IMR-90 (cell line): ENCODE measurements at regions not wholly inside any gene's neighbourhood (a gene's known extent, or its start where the extent isn't known, plus 50 kb on each side); places are given as distances from the start of the nearest gene placed in this dataset.

Source experiments
- ATAC-seq: fragments of 200-7000 bp; cut with Tn5 transposase; 2 replicates; pipeline ENCODE4 v1.9.1; 2020; ENCODE audit warnings: low read depth, mild to moderate bottlenecking, moderate library complexity
- BruUV-seq: library from RNA; stranded (reverse); fragments of 400-500 nt; replicated peaks from 2 replicates; lab custom pipeline; 2021; lab: Mats Ljungman, UMichigan
- CTCF ChIA-PET: fragments of 300-600 bp; formaldehyde crosslinking; extraction: SDS; loops from one replicate; lab custom pipeline; 2021; ENCODE audit warnings: antibody characterized with exemption; lab: Yijun Ruan, JAX
- POLR2A ChIA-PET: fragments of 300-600 bp; sonication (Branson Sonifier 250); formaldehyde crosslinking; loops from one replicate; lab custom pipeline; 2022; ENCODE audit warnings: antibody characterized with exemption; ENCODE audit not compliant: unreplicated experiment; lab: Charles Lee
- DNase-seq: peaks from one replicate; pipeline ENCODE4 v3.0.0; 2013
- H2AFZ ChIP-seq: replicated peaks from 2 replicates; pipeline ENCODE3; 2013; ENCODE audit warnings: low read length, mild to moderate bottlenecking; ENCODE audit not compliant: poor library complexity
- H2AK5ac ChIP-seq: 2 replicates; pipeline ENCODE4 v1.6.1; 2013; ENCODE audit warnings: low read depth, low read length, inconsistent platforms
- H2AK9ac ChIP-seq: replicated peaks from 2 replicates; pipeline ENCODE3; 2013; ENCODE audit warnings: mild to moderate bottlenecking, low read depth, low read length, moderate library complexity; ENCODE audit not compliant: poor library complexity
- H2BK120ac ChIP-seq: 2 replicates; pipeline ENCODE4 v1.6.1; 2013; ENCODE audit warnings: low read depth, low read length, inconsistent platforms
- H2BK15ac ChIP-seq: 3 replicates; pipeline ENCODE4 v1.6.1; 2013; ENCODE audit warnings: low read depth, low read length, inconsistent platforms
- H2BK20ac ChIP-seq: 2 replicates; pipeline ENCODE4 v1.6.1; 2013; ENCODE audit warnings: low read depth, mild to moderate bottlenecking, inconsistent platforms, low read length, moderate library complexity
- H2BK5ac ChIP-seq: 2 replicates; pipeline ENCODE4 v1.6.1; 2013; ENCODE audit warnings: mild to moderate bottlenecking, low read depth, low read length, inconsistent platforms; ENCODE audit not compliant: poor library complexity, severe bottlenecking
- H3K14ac ChIP-seq: replicated peaks from 2 replicates; pipeline ENCODE4 v1.6.1; 2013; ENCODE audit warnings: low read depth, low read length, inconsistent platforms
- H3K18ac ChIP-seq: 2 replicates; pipeline ENCODE4 v1.6.1; 2013; ENCODE audit warnings: low read depth, low read length, control low read depth
- H3K23ac ChIP-seq: 2 replicates; pipeline ENCODE4 v1.6.1; 2013; ENCODE audit warnings: low read depth, low read length, inconsistent platforms
- H3K27ac ChIP-seq: 2 replicates; pipeline ENCODE4 v1.5.1; 2013; ENCODE audit warnings: mild to moderate bottlenecking, control low read depth, low read length; ENCODE audit not compliant: insufficient read depth
- H3K27me3 ChIP-seq: 2 replicates; pipeline ENCODE4 v1.6.1; 2013; ENCODE audit warnings: low read length; ENCODE audit not compliant: control insufficient read depth, insufficient read depth
- H3K36me3 ChIP-seq: 2 replicates; pipeline ENCODE4 v1.6.1; 2013; ENCODE audit warnings: low read length, mixed read lengths; ENCODE audit not compliant: control insufficient read depth, insufficient read depth
- H3K4ac ChIP-seq: 2 replicates; pipeline ENCODE4 v1.6.1; 2013; ENCODE audit warnings: low read depth, low read length, inconsistent platforms
- H3K4me1 ChIP-seq: 2 replicates; pipeline ENCODE4 v1.6.1; 2013; ENCODE audit warnings: low read length, mixed read lengths; ENCODE audit not compliant: control insufficient read depth, insufficient read depth
- H3K4me2 ChIP-seq: 2 replicates; pipeline ENCODE4 v1.6.1; 2013; ENCODE audit warnings: low read depth, mild to moderate bottlenecking, control low read depth, low read length, moderate library complexity
- H3K4me3 ChIP-seq: 2 replicates; pipeline ENCODE4 v1.5.1; 2013; ENCODE audit warnings: low read depth, mild to moderate bottlenecking, control low read depth, low read length, moderate library complexity; ENCODE audit not compliant: insufficient read depth
- H3K56ac ChIP-seq: 2 replicates; pipeline ENCODE4 v1.6.1; 2013; ENCODE audit warnings: low read length, inconsistent platforms; ENCODE audit not compliant: insufficient read depth; ENCODE audit errors: extremely low read depth
- H3K79me1 ChIP-seq, 2 experiments: 2 replicates each; pipeline ENCODE4 v1.6.1; 2013; ENCODE audit warnings: low read length in 2 of 2, inconsistent platforms in 1 of 2, low read depth in 1 of 2
- H3K9ac ChIP-seq: 2 replicates; pipeline ENCODE4 v1.6.1; 2013; ENCODE audit warnings: low read depth, low read length, control low read depth
- H3K9me1 ChIP-seq: 2 replicates; pipeline ENCODE4 v1.6.1; 2013; ENCODE audit warnings: low read length, inconsistent platforms; ENCODE audit not compliant: insufficient read depth
- H3K9me3 ChIP-seq: 2 replicates; pipeline ENCODE4 v1.6.1; 2013; ENCODE audit warnings: low read length; ENCODE audit not compliant: control insufficient read depth, insufficient read depth
- H4K20me1 ChIP-seq: 2 replicates; pipeline ENCODE4 v1.6.1; 2013; ENCODE audit warnings: low read length, inconsistent platforms; ENCODE audit not compliant: insufficient read depth
- H4K5ac ChIP-seq: 2 replicates; pipeline ENCODE4 v1.6.1; 2013; ENCODE audit warnings: mild to moderate bottlenecking, low read depth, low read length, control low read depth
- H4K8ac ChIP-seq, 2 experiments: 2 replicates each; pipeline ENCODE4 v1.6.1; 2013; ENCODE audit warnings: low read depth in 2 of 2, low read length in 2 of 2, control low read depth in 1 of 2, inconsistent platforms in 1 of 2
- H4K91ac ChIP-seq: 2 replicates; pipeline ENCODE4 v1.6.1; 2013; ENCODE audit warnings: low read depth, low read length, inconsistent platforms; ENCODE audit not compliant: insufficient read depth
- BHLHE40 ChIP-seq: fragments of 150-350 bp; IDR thresholded peaks from 2 replicates; pipeline ENCODE4 v1.6.1; 2016; ENCODE audit warnings: mild to moderate bottlenecking, low read depth, low read length
- CEBPB ChIP-seq: IDR thresholded peaks from 2 replicates; pipeline ENCODE4 v1.6.1; 2012; ENCODE audit warnings: low read depth, low read length, improper control_type of control experiment
- CHD1 ChIP-seq: IDR thresholded peaks from 2 replicates; pipeline ENCODE4 v1.6.1; 2012; ENCODE audit warnings: low read depth, low read length, improper control_type of control experiment
- FOS ChIP-seq: fragments of 150-350 bp; IDR thresholded peaks from 2 replicates; pipeline ENCODE4 v1.6.1; 2016; ENCODE audit warnings: low read depth, low read length
- MAFK ChIP-seq: IDR thresholded peaks from 2 replicates; pipeline ENCODE4 v1.6.1; 2012; ENCODE audit warnings: low read depth, low read length, improper control_type of control experiment
- MAZ ChIP-seq: IDR thresholded peaks from 2 replicates; pipeline ENCODE4 v1.6.1; 2012; ENCODE audit warnings: low read depth, mild to moderate bottlenecking, low read length, improper control_type of control experiment, moderate library complexity, borderline replicate concordance
- NFE2L2 ChIP-seq: fragments of 150-350 bp; IDR thresholded peaks from 2 replicates; pipeline ENCODE4 v1.6.1; 2016; ENCODE audit warnings: low read depth, mild to moderate bottlenecking, low read length
- RCOR1 ChIP-seq: IDR thresholded peaks from 2 replicates; pipeline ENCODE4 v1.6.1; 2012; ENCODE audit warnings: mild to moderate bottlenecking, low read length, improper control_type of control experiment; ENCODE audit not compliant: insufficient replicate concordance
- RFX5 ChIP-seq: IDR thresholded peaks from 2 replicates; pipeline ENCODE4 v1.8.0; 2012; ENCODE audit warnings: low read depth, mild to moderate bottlenecking, low read length, moderate library complexity
- WGBS, 2 experiments: methylation state at CpG; one replicate each; pipeline versions ENCODE4 v1.1.5 to v1.1.7; 2013; ENCODE audit warnings: missing lambda C conversion rate in 2 of 2; ENCODE audit not compliant: insufficient read length in 1 of 2; ENCODE audit errors: extremely low coverage in 2 of 2; 5-methylcytosine and 5-hydroxymethylcytosine counted together
- dilution Hi-C: fragments of 300-500 bp; cut with HindIII; formaldehyde crosslinking; loops from one replicate; pipeline ENCODE4 v1.14.3; 2018; ENCODE audit warnings: low sequenced_read_pairs; ENCODE audit not compliant: unreplicated experiment
- in situ Hi-C: fragments of 300-500 bp; cut with MboI; formaldehyde crosslinking; loops from 3 replicates; pipeline ENCODE4 v1.14.3; 2019; ENCODE audit warnings: low sequenced_read_pairs, inconsistent platforms, mixed read lengths
- intact Hi-C: fragments of 100-400 bp; cut with micrococcal nuclease; formaldehyde crosslinking; loops from 2 replicates; pipeline ENCODE4 v1.10.0; 2022
- TF ChIP-seq, protein P1 (sequence below): conservative IDR thresholded peaks from 2 replicates; pipeline ENCODE4 v1.5.1; 2012; ENCODE audit warnings: mild to moderate bottlenecking, low read depth, low read length, improper control_type of control experiment
- TF ChIP-seq, protein P2 (sequence below): fragments of 150-350 bp; IDR thresholded peaks from 2 replicates; pipeline ENCODE4 v1.6.1; 2016; ENCODE audit warnings: low read depth, mild to moderate bottlenecking, low read length, moderate library complexity, borderline replicate concordance

DNA sequence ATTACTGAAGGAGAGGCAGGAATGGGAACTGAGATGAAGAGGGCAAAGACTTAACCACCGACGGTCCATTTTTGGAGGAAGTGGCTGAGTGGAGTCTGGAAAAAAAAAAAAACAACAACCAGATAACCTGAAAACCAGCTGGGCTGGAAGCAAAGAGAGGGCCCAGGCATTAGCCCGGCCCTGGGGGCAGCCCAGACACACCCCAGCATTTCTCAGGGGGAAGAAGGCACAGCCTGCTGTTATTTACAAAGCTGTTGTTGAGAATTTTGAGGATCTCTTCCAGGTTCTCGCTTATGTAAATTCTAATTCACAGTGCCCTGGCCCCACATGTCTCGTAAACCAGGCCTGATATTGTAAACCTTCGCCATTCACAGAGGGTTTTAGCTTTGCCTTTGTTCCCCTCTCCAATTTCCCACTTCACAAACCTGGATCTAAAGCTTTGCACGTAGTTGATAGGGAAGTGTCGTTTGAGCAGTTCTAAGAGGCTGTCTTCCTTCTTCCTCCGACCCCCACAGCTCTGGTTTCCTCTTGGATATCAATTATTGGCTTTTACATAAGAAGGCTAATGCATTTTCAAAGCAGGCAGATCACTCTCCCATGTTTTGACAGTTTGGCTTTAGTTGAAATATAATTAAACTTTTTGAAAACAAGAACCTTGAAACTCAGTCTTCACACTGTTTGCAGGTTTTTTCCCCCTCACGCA, 161.8 kb upstream of the IRF2BP2 start:
- peaks cover 3% of the 10 kb centered on the region; the same call in 1 of the 2 replicates for H3K27me3 ChIP-seq
- H3K18ac ChIP-seq: peak overlapping the region; percentile 69
- H3K9me1 ChIP-seq: no peaks in the 10 kb centered on the region
- peak overlapping the region; percentile 84; the same call in 2 of the 3 replicates for H2BK15ac ChIP-seq
- H4K5ac ChIP-seq: peak overlapping the region; percentile 53; the same call in 1 of the 2 replicates
- peak overlapping the region; percentile 87 for H2BK120ac ChIP-seq
- H2BK20ac ChIP-seq: peak overlapping the region; percentile 90
- H2AFZ ChIP-seq: no peak overlapping the region
- peak overlapping the region; percentile 91 for H4K91ac ChIP-seq
- no peak overlapping the region for H3K4me3 ChIP-seq
- H4K8ac ChIP-seq: peak overlapping the region; percentile 54 to 71; a peak in 3 of 4 replicates
- H3K4me2 ChIP-seq: no peak overlapping the region; the same call in 1 of the 2 replicates
- intact Hi-C loops (loop anchor here (1.0 to 2.0 kb wide), 3 partner anchors 47 to 199 kb away; partner anchors contain the start of gene IRF2BP2), dilution Hi-C loops (no loop called here), in situ Hi-C loops (loop anchor here (5.0 kb wide), 1 partner anchor 44 kb away; no protein-coding TSS in a partner anchor)
- WGBS, 2 experiments: no CpG with 5 or more reads among the region's 10 CpGs
- peak overlapping the region; percentile 8; the same call in 1 of the 2 replicates for H3K9ac ChIP-seq
- peak overlapping the region; percentile 55 for H2BK5ac ChIP-seq
- H3K4ac ChIP-seq: peak overlapping the region; percentile 76
- H2AK9ac ChIP-seq: no peak overlapping the region
- peak overlapping the region; percentile 33; the same call in 1 of the 2 replicates for H3K27ac ChIP-seq
- TF ChIP-seq BHLHE40: no peak
- TF ChIP-seq MAZ: no peak
- TF ChIP-seq, protein P1, sequence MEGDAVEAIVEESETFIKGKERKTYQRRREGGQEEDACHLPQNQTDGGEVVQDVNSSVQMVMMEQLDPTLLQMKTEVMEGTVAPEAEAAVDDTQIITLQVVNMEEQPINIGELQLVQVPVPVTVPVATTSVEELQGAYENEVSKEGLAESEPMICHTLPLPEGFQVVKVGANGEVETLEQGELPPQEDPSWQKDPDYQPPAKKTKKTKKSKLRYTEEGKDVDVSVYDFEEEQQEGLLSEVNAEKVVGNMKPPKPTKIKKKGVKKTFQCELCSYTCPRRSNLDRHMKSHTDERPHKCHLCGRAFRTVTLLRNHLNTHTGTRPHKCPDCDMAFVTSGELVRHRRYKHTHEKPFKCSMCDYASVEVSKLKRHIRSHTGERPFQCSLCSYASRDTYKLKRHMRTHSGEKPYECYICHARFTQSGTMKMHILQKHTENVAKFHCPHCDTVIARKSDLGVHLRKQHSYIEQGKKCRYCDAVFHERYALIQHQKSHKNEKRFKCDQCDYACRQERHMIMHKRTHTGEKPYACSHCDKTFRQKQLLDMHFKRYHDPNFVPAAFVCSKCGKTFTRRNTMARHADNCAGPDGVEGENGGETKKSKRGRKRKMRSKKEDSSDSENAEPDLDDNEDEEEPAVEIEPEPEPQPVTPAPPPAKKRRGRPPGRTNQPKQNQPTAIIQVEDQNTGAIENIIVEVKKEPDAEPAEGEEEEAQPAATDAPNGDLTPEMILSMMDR: no peak
- no peak for TF ChIP-seq RCOR1
- TF ChIP-seq, protein P2, sequence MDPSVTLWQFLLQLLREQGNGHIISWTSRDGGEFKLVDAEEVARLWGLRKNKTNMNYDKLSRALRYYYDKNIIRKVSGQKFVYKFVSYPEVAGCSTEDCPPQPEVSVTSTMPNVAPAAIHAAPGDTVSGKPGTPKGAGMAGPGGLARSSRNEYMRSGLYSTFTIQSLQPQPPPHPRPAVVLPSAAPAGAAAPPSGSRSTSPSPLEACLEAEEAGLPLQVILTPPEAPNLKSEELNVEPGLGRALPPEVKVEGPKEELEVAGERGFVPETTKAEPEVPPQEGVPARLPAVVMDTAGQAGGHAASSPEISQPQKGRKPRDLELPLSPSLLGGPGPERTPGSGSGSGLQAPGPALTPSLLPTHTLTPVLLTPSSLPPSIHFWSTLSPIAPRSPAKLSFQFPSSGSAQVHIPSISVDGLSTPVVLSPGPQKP: no peak
- TF ChIP-seq CHD1: no peak
- TF ChIP-seq RFX5: no peak
- no peak for TF ChIP-seq NFE2L2
- no peak for TF ChIP-seq FOS
- no peak for TF ChIP-seq CEBPB
- TF ChIP-seq MAFK: no peak
- H4K20me1 ChIP-seq: no peaks in the 10 kb centered on the region; the same call in 1 of the 2 replicates
- DNase-seq (no peak), ATAC-seq (peak; percentile 3; the same call in 1 of the 2 replicates)
- peak overlapping the region; percentile 56 for H3K14ac ChIP-seq
- peak overlapping the region; percentile 41; the same call in 1 of the 2 replicates for H3K56ac ChIP-seq
- peak overlapping the region; percentile 49; the same call in 1 of the 2 replicates for H3K23ac ChIP-seq
- BruUV-seq: no TSS peak
- peak overlapping the region; percentile 87 for H2AK5ac ChIP-seq
- H3K4me1 ChIP-seq: peaks cover 7% of the 10 kb centered on the region
- POLR2A ChIA-PET: interaction anchor here (0.6 to 1.3 kb wide), 2 partner anchors 48 to 312 kb away, joined by 3 to 4 read pairs; no protein-coding TSS in a partner anchor
- peaks cover 5% of the 10 kb centered on the region; the same call in 1 of the 2 replicates for H3K9me3 ChIP-seq
- no peaks in the 10 kb centered on the region for H3K36me3 ChIP-seq
- no peaks in the 10 kb centered on the region for H3K79me1 ChIP-seq
- CTCF ChIA-PET: interaction anchor here (0.6 kb wide), 1 partner anchor 20 kb away, joined by 5 read pairs; no protein-coding TSS in a partner anchor
